Medulla oblongata (tissue), 1 donor: ENCODE measurements at regions not wholly inside any gene's neighbourhood (a gene's known extent, or its start where the extent isn't known, plus 50 kb on each side); places are given as distances from the start of the nearest gene placed in this dataset.

Experiments used
- DNase-seq: peaks from one replicate; pipeline ENCODE4 v3.0.0-alpha.2; 2015; ENCODE audit errors: extremely low spot score

DNA sequence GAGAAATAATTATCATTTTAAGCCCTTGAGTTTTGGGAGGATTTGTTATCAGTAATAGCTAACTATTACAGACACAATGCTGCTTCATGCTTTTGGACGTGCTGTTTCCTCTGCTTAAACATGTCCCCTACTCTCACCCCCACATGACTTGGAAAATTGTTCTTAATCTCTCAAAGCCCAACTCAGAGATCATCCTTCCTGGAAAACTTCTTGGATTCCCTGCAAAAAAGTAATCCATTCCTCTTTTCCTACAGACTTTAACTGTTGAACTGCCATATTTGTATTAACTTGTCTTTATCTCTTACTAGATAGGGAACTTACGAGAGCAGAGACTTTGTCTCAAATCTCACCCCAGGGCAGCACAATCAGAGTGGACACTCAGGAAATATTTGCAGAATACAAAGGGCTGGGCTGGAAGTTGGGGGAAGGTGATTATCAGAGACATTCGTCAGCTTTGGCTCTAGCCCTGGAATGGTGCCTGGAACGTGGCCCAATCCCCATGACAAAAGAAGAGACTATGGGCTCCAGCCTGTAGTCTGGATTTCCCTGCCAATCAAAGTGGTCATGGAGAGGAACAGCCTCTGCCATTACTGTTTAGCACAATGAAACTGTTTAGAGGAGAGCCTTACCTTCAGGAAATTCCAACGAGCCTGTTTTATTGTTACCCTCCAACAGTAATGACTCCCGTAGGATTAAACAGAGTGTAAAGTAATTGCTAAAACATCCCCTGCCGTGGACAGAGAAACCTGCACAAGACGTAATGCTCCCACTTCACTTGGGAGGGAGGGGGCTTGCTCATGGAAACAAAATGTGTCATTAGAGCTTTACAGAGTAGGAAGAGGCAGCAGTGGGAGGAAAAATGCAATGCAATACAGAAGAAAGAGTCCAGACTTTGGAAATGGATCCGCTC, 140.4 kb upstream of the AUTS2 start:
- DNase-seq = no peak

DNA sequence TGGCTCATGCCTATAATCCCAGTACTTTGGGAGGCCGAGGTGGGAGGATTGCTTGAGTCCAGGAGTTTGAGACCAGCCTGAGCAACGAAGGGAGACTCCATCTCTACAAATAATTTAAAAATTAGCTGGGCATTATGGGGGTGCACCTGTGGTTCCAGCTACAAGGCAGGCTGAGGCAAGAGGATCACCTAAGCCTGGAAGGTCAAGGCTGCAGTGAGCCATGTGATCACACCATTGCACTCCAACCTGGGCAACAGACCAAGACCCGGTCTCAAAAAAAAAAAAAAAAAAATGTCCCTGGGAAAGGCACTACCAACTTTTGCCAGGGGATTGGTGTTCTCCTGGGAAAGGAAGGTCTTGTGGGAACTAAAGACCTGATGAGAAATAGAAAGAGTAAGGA, 134.2 kb upstream of the AUTS2 start:
- no peak for DNase-seq

DNA sequence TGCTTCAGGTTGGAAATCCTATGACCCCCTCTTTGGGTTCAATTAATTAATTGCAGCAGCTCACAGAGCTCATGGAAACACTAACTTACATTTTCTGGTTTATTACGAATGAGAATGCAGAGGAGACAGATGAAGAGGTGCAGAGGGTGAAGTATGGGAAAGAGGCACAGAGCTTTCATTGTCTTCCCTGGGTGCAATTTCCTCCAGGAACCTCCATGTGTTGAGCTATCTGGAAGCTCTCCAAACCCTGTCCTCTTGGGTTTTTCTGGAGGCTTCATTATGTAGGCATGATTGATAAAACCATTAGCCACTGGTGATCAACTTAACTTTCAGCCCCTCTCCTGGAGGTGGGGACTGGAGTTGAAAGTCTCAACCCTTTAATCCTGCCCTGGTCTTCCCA, 133.0 kb upstream of the AUTS2 start:
- no peak for DNase-seq

DNA sequence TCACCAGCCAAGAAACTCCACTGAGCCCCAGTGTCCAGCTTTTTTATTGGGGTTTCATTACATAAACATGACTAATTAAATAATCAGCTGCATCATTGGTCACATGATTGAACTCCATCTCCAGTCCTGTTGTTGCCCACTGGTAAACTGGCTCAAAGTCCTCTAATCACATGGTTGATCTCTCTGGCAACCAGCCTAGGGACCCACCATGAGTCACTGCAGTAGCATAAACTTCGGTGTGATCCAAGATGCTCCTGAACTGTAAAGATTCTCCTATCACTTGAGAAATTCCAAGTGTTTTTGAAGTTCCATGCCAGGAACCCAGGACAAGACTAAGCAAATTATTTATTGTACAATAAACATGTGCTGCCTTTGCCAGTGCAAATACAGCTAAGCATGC, 130.4 kb upstream of the AUTS2 start:
- no peak for DNase-seq

DNA sequence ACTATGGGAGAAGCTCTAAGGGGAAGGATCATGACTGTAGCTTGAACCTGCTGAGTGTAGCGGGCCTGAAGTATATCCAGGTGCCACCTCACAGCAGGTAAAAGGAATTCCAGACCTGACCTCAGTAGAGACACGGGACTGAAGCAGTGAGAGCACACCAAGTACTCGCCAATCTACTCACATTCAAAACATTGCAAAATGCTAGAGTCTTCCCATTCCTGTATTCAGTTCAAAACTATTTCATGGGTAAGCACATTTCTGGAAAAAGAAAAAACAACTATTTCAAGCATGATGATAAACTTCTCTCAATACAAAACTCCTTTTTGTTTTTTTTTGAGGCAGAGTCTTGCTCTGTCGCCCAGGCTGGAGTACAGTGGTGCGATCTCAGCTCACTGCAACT, 121.9 kb upstream of the AUTS2 start:
- DNase-seq = no peak

DNA sequence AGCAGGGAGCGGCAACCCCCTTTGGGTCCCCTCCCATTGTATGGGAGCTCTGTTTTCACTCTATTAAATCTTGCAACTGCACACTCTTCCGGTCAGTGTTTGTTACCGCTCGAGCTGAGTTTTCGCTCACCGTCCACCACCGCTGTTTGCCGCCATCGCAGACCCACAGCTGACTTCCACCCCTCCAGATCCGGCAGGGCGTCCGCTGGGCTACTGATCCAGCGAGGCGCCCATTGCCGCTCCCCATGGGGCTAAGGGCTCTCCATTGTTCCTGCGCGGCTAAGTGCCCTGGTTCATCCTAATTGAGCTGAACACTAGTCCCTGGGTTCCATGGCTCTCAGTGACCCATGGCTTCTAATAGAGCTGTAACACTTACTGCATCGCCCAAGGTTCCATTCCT, 115.6 kb upstream of the AUTS2 start:
- no peak for DNase-seq

DNA sequence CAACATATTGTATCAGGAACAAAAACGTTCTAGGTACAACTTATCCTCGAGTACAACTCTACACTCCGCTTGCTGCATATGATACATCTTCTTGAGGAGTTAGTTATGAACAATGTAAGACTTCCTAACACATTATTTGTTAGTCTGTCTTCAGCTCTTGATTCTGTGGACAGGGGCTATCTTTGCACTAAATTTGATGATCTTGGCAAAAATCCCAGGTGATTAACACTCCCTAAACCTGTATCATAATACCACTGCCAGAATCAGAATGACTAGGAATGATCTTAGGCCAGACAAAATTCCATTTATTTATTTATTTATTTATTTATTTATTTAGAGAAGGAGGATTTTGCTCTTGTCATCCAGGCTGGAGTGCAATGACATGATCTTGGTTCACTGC, 108.7 kb upstream of the AUTS2 start:
- DNase-seq = no peak

DNA sequence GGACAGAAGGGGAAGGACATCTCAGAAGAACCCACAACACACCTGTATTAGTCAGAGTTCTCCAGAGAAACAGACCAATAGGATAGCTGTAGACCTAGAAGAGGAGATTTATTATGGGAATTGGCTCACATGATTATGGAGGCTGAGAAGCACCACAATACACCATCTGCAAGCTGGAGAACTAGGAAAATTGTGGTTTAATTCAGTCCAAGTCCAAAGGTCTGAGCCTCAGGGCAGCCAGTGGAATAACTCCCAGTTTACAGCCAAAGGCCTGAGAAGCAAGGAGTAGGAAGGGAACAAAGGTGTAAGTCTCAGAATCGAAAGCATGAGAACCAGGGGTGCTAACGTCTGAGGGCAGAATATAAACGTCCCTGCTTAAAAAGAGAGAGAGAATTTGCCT, 99.6 kb upstream of the AUTS2 start:
- no peak for DNase-seq

DNA sequence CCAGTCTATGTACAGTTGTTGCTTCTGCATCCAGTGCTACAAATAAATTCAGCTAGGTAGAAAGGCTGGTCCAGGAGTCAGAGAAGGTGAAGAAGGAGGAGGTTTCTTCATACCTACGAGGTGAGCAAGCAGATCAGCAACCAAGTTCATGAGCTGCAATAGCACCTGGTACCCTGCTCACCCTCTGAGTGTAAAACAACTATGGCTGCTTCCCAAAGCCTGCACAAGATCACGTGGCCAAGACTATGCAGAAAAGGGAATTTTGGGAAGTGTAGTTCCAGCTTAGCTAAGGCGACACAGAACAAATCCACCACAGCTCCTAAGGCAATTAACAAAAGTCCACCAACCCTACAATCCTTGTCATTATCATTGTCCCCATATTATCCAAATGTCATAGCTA, 95.9 kb upstream of the AUTS2 start:
- DNase-seq = no peak

DNA sequence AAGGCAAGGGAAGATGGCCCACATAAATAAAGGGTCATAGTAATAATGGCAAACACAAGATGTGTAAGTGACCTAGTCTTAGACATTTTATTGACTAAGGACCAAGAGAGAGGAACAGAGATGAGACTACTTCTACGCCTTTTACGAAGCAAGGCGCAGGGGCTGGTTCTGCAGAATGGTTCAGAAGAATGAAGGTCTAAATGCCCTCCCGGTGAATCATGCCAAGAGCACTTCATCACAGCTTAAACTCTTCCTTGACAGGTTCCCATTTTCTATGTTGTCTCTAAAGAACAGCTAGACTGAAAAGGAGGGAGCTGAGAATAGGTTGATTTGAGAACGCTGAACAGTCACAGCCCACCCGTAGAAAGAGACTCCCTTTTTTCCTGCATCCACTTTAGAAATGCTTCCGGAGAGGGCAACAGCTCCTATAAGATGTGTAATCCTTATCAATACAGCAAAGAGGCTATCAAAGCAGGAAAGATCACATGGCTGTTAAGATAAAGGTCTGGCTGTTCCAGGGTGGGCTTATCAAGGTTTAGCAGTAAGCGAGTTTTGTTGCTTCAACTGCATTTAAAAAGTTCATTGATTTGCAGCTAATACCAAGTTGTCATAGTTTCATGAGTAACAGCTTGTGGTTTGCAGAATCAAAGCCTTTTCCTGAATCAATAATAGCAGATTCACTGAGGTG, 93.4 kb upstream of the AUTS2 start:
- no peak for DNase-seq

DNA sequence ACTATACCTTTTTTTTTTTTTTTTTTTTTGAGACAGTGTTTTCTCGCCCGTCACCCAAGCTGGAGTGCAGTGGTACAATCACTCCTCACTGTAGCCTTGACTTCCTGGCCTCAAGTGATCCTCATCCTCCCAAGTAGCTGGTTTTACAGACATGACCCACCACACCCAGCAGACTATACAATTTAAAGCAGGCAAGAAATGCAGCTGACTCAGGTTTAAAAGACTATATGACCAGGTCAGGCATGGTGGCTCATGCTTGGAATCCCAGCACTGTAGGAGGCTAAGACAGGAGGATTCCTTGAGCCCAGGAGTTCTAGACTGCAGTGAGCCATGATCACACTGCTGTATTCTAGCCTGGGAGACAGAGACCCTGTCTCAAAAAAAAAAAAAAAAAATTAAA, 89.5 kb upstream of the AUTS2 start:
- no peak for DNase-seq

DNA sequence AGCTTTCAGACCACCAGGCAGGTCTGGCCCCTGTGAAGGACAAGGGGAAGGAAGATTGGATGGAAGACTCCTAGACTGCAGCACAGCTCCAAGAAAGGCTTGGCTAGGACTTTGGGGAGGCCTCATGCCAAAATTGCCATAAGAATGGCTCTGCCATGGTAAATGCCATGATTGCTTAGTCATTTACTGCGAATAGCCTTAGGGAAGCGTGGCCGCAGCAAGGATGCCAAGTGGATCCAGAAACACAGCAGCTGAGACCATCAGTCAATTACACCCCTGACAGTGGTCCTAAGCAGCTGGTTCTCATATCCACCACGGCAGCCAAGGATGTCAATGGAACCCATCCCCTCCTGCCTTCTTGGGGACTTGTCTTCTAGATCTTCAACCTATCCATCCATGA, 88.2 kb upstream of the AUTS2 start:
- no peak for DNase-seq

DNA sequence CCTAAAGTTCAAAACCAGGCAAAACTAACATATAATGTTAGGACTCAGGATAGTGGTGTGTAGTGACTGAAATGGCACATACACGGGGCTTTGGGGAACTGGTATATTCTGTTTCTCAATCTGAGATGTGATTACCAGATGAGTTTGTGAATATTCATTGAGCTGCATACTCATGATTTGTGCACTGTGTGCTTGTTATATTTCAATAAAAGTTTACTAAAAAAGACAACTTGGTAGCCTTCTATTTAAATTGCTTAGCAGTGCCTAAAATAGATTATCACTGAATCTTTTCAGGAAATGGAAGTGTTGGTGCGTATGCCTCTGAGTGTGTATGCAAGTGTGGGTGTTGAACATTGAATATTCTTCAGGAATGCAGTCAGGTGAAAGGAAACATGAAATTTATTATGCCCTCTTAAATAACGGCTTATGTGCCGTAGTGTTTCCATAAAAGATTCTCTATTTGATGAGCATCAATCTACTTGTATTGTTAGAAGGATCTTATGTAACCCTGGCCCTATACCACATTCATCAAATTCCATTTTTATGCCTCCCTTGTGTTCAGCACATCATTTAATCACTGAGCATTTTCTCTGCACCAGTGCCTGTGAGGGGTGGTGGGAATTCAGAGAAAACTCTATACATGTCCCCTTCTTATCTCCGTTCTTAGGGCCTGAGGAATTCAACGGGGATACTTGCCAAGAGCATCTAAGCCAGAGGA, 82.6 kb upstream of the AUTS2 start:
- DNase-seq = no peak

DNA sequence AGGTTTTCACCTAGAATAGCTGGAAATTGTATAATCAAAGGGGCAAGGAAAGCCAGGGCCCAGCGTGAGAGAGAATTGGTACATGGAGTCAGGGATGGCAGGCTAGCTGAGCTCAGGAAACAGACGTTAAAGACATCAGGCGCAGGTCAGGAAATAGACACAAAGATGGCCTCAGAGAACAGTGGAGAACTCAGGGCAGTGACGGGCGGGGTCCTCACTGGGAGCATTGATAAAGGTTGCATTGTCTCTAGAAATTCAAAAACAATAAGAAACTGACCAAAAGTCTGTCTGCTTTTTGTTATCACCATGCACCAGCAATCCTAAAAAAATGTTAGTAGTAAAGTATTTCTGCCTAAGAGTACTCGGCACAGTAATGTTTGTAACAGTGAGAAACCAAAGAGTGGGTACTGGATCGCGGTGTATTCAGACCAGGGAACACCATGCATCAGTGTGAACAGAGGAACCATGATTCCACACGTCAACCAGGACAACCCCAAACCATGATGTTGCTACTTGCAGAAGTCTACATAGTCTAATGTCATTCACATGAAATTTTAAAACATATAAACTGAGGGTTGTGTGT, 81.9 kb upstream of the AUTS2 start:
- peak; percentile 18 for DNase-seq

DNA sequence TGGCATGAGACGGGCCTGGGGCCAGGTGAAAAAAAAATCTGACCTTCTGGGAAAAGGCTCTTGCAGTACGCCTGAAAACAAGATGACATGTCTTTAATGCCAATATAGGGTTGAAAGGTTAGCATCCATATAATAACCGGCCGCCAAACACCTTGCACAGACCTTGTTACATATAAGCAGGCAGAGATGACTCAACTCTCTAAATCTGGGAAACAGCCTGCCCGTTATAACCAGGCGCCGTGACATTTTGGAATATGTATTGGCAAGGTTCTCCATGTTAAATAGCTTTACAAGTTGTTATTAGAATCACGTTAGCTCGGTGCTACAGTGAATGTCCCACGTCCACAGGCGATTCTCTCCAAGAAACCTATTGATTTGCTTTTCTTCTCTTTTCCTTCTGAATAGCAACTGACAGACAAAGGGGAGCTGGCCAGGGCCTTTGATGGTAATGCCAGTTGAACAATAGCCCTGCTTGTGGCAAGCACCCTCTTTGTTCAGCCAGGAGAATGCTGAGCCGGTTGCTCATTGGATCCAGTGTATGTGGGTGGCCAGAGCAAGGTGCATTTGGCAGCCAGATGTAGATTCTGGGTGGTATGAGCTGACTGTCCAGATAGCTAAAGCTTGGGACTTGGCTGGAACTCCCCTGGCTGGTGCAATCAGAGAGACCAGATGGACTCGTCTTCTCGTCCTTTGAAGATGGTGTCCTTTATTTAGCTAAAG, 80.1 kb upstream of the AUTS2 start:
- DNase-seq = peak; percentile 60

DNA sequence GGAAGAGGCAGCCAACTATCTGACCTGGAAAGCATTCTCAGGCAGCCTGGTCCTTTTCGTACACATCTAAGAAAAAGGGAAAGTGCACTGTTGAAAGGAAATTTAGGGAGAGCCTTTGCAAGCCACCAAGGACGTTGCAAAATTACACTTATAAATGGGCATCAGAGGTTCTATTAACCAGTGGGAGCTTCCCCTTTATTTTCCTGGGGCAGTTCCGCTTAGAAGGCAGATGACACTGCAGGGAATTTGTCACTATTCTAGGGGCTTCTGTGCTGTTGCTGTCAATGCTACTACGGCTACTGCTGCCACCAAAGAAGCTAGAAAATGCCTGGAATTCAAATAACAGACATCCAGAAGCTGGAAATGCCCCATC, 79.6 kb upstream of the AUTS2 start:
- DNase-seq = no peak

DNA sequence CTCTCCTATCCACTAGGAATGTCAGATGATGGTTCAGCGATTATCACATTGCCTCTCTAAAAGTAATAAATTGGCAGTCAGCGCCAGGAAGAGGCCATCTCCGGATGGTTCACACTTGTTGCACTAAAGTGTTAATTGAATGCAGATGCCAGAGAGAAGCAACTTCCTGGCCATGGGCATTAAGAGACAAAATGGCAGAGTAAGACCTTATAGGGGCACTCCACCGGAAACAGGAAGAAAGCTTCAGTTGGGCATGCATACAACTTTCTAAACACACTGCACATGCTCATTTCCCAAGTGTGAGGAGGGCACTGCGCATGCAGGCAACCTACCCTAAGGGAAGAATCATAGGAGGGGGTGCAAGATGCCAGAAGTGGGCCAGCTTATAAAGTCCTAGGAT, 71.7 kb upstream of the AUTS2 start:
- no peak for DNase-seq

DNA sequence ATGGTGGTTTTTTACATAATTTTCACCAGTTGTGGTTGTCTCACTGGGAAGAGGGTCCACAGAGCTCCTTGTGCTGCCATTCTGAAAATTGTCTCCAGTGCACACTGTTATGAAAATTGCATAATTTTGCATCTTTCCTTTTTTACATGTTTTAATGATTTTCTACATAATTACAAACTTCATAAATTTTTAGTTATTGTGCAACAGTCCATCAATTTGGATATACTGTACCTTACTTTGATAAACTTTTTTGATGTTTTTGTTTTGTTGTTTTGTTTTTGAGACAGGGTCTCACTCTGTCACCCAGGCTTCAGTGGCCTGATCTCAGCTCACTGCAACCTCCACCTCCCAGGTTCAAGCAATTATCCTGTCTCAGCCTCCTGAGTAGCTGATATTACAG, 70.6 kb upstream of the AUTS2 start:
- no peak for DNase-seq

DNA sequence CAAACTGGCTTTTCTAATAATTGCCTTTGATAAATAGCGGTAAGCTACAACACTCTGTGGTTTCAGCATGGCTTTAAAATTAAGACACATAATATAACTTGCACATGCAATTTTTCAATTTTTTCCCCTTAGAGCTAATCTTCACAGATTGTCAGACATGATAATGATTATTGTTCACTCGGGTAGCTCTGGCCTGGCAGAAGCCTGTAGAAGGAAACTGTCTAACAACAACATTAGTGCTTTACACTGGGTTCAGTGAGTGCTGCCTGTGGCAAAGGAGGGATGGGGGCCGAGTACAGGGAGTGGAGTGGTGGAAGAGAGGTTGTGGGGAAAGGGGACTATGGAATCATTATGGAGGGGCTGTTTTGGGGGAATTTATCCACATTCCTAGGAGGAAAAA, 67.2 kb upstream of the AUTS2 start:
- DNase-seq = no peak

DNA sequence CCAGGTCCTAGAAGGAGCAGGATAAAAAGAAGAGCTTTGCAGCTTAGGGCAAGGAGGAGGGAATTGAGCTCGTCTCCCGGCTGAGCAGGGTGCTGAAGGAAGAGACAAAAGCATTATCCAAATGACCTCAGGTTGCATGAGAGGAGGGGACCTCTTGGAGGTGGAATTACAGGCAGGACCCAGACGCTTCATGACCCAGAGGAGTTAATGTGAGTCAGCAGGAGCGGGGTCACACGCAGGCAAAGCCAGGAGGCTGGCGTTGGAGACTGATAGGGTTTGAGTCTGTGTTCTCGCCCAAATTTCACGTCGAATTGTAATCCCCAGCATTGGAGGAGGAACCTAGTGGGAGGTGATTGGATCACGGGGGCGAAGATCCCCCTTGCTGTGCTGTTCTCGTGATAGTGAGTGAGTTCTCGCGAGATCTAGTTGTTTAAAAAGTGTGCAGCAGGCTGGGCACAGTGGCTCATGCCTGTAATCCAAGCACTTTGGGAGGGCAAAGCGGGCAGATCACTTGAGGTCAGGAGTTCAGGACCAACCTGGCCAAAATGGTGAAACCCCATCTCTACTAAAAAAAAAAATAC, 63.7 kb upstream of the AUTS2 start:
- DNase-seq = no peak

DNA sequence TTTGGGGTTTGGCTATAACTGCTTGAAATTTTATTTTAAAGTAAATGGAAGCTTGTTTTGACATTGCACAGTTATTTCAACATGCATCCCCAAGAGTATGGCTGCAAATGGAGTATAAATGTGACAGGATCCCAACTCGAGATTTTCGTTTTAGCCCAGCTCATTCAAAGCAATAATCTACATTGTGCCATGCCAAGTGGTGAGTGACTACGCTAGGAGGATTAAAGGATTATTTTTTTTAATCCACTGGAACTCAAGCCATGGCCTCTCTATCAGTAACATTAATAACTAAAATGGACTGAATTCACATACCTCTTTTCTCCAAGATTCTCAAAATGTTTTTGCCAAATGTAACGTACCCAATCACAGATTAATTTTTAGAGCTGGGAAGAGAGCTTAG, 60.6 kb upstream of the AUTS2 start:
- no peak for DNase-seq
